NB4 (cell line): ENCODE measurements at regions not wholly inside any gene's neighbourhood (a gene's known extent, or its start where the extent isn't known, plus 50 kb on each side); places are given as distances from the start of the nearest gene placed in this dataset.

ENCODE experiments used
- CTCF ChIP-seq: IDR thresholded peaks from one replicate; pipeline ENCODE4 v1.5.1; 2012; ENCODE audit warnings: low read depth, low read length
- MAX ChIP-seq: IDR thresholded peaks from 2 replicates; pipeline ENCODE4 v1.6.1; 2011; ENCODE audit warnings: low read depth, low read length
- POLR2A ChIP-seq: IDR thresholded peaks from 2 replicates; pipeline ENCODE4 v1.6.1; 2011; ENCODE audit warnings: mild to moderate bottlenecking; ENCODE audit not compliant: insufficient read length; ENCODE audit errors: extremely low read depth

- TF ChIP-seq CTCF (no peak), POLR2A (no peak), MAX (no peak)
Observed at GRCh38 chr5:98570010-98570409, 203.5 kb upstream of the RGMB start.
